Kidney epithelial cell (primary cell): ENCODE measurements at regions not wholly inside any gene's neighbourhood (a gene's known extent, or its start where the extent isn't known, plus 50 kb on each side); places are given as distances from the start of the nearest gene placed in this dataset.

ENCODE experiments used
- DNase-seq: peaks from one replicate; pipeline ENCODE4 v3.0.0-alpha.2; 2010; ENCODE audit warnings: low read depth
- H3K27me3 ChIP-seq: 2 replicates; pipeline ENCODE4 v1.6.0; 2011; ENCODE audit warnings: low read length; ENCODE audit not compliant: control insufficient read depth, insufficient read depth
- H3K36me3 ChIP-seq: 2 replicates; pipeline ENCODE4 v1.5.1; 2011; ENCODE audit warnings: low read length; ENCODE audit not compliant: control insufficient read depth, insufficient read depth
- H3K4me3 ChIP-seq: 2 replicates; pipeline ENCODE4 v1.5.1; 2011; ENCODE audit warnings: low read depth, mild to moderate bottlenecking, control low read depth, low read length
- TF ChIP-seq, protein P1 (sequence below): IDR thresholded peaks from 2 replicates; pipeline ENCODE4 v1.5.1; 2011; ENCODE audit warnings: mild to moderate bottlenecking, moderate library complexity, low read length, control low read depth, inconsistent platforms; ENCODE audit not compliant: insufficient read depth, poor library complexity, severe bottlenecking

DNA sequence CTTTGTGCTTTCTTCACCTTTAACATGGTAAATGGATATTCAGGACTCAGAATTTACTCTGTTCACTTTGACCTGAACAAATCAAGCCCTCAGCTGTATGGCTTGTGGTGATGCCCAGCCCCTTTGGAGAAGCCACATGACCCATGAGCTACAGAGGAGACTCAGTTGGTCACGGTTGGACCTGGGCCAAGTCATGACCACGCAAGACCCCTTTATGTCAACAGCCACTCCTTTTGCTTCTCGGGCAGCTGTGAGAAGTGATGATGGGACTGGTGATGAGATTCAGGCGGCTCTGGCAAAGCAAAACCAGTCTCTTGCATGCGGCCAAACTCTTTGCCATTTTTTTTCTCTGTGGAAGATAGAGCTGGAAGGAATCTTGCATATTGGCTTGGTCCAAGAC, 96.5 kb upstream of the AJAP1 start:
- Histone ChIP-seq H3K4me3 (no peak overlapping the region), H3K27me3 (no peaks in the 10 kb centered on the region), H3K36me3 (no peaks in the 10 kb centered on the region)
- DNase-seq = no peak
- TF ChIP-seq, protein P1, sequence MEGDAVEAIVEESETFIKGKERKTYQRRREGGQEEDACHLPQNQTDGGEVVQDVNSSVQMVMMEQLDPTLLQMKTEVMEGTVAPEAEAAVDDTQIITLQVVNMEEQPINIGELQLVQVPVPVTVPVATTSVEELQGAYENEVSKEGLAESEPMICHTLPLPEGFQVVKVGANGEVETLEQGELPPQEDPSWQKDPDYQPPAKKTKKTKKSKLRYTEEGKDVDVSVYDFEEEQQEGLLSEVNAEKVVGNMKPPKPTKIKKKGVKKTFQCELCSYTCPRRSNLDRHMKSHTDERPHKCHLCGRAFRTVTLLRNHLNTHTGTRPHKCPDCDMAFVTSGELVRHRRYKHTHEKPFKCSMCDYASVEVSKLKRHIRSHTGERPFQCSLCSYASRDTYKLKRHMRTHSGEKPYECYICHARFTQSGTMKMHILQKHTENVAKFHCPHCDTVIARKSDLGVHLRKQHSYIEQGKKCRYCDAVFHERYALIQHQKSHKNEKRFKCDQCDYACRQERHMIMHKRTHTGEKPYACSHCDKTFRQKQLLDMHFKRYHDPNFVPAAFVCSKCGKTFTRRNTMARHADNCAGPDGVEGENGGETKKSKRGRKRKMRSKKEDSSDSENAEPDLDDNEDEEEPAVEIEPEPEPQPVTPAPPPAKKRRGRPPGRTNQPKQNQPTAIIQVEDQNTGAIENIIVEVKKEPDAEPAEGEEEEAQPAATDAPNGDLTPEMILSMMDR = no peak

DNA sequence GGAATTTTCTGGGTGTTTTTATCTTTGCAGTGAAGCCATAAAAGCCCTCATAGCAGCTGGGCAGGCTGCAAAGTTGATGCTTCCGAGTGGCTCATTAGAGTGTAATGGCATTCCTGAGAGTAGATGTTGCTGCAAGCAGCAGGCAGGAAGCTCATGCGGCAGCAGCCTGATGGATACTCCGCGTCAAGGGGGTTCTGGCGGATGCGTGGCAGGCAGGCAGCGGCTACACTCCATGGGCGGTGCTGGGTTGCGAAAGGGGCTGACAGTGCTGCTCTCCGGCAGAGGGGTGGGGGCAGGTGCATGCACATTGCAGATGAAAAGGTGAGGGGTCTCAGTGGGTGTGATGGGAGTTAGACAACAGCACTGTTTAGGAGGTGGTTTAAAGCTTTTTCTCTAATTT, 93.2 kb upstream of the AJAP1 start:
- H3K36me3 ChIP-seq = no peaks in the 10 kb centered on the region
- DNase-seq = no peak
- no peaks in the 10 kb centered on the region for H3K27me3 ChIP-seq
- no peak overlapping the region for H3K4me3 ChIP-seq
- TF ChIP-seq, protein P1 = no peak

DNA sequence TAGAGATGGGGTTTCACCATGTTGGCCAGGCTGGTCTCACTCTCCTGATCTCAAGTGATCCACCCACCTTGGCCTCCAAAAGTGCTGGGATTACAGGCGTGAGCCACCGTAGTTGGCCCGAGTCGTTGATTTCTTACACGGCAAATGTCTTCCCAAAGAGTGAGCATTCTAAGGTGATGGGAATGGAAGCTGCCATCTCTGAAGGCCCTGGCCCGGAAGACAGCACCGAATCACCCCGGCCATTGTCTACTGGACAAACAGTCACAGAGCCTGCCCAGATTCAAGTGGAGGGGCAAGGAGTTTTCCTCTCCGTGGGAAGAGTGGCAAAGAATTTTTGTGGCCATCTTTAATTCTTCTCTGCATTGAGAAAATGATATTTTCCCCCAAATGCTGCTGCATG, 92.1 kb upstream of the AJAP1 start:
- H3K27me3 ChIP-seq = no peaks in the 10 kb centered on the region
- no peaks in the 10 kb centered on the region for H3K36me3 ChIP-seq
- DNase-seq = no peak
- TF ChIP-seq, protein P1 = no peak
- H3K4me3 ChIP-seq = no peak overlapping the region

DNA sequence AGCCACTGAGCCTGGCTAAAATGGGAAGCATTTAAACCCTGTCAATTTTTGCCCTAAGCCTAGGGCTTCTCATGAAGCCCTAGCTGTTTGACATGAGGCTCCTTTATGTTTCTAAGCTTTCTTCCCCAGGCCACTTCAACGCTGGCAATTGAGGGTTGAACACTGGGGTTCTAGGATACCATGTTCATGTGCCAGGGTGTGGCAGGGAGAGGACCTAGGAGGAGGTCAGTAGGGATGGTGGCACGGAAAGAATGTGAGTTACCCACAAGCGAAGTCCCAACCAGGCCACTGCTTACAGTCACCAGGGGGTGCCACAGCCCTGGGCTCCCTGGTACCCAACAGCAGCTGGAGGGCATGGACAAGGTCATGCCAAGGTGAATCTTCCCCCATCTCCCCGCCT, 90.8 kb upstream of the AJAP1 start:
- DNase-seq = no peak
- H3K27me3 ChIP-seq = no peaks in the 10 kb centered on the region
- TF ChIP-seq, protein P1 = no peak

DNA sequence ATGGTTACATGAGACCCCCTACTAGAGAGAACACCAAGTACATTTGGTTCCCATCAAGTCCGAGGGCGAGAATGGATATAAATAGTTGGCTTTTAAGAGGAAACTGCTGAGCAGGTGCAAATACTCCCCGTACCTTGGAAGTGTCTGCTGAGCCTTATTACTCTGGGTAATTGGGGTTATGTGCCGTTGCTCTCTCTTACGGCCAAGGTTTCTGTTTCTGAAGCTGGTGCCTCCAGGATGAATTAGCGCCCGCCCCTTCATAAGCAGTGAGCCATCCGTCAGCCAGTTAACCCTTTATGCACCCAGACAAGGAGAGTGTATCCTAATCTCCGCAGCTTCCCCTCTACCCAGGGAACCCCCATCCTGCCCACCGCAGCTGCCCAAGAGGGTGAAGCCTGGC, 90.4 kb upstream of the AJAP1 start:
- TF ChIP-seq, protein P1 = no peak
- no peak for DNase-seq
- Histone ChIP-seq H3K4me3 (no peak overlapping the region), H3K27me3 (no peaks in the 10 kb centered on the region), H3K36me3 (no peaks in the 10 kb centered on the region)

More for the DNA sequence above, 90.8 kb upstream of the AJAP1 start:
- no peaks in the 10 kb centered on the region for H3K36me3 ChIP-seq
- H3K4me3 ChIP-seq = no peak overlapping the region

DNA sequence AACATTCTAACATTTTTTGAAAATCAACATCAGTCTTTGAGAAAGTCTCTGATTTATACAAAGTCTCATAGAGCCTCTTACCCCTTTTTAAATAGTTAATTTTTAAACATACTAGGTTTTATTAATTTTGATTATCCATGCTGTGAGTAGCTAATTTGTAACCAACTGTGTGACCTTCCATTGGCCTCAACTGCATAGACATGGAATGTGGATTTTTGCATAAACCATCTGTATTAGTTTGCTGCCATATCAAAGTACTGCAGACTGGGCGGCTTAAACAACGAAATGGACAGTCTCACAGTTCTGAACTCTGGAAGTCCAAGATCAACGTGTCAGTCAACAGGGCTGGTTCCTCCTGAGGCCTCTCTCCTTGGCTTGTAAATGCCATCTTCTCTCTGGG, 89.2 kb upstream of the AJAP1 start:
- Histone ChIP-seq H3K4me3 (no peak overlapping the region), H3K36me3 (no peaks in the 10 kb centered on the region), H3K27me3 (no peaks in the 10 kb centered on the region)
- TF ChIP-seq, protein P1 = no peak
- DNase-seq = no peak
